NCI-H2196 treated with DMSO at 0.1 percent for 48 hours (cell line): ENCODE measurements at regions not wholly inside any gene's neighbourhood (a gene's known extent, or its start where the extent isn't known, plus 50 kb on each side); places are given as distances from the start of the nearest gene placed in this dataset.

ENCODE experiments used
- DNase-seq: peaks from one replicate; lab custom pipeline; 2025; ENCODE audit not compliant: unreplicated experiment; lab: John Stamatoyannopoulos, UW

- DNase-seq: no peak
Observed at GRCh38 chr5:8136271-8136670, 267.3 kb downstream of the MTRR start.

- no peak for DNase-seq
Observed at GRCh38 chr5:8137941-8138550, 269.1 kb downstream of the MTRR start.

GRCh38 chr5:8138884-8139283 lies 269.9 kb downstream of the MTRR start:
- DNase-seq: no peak

- DNase-seq: no peak
Observed at GRCh38 chr5:8150791-8151190, 281.8 kb downstream of the MTRR start.

- no peak for DNase-seq
Observed at GRCh38 chr5:8156706-8157105, 287.8 kb downstream of the MTRR start.

GRCh38 chr5:8157320-8157822 lies 288.4 kb downstream of the MTRR start:
- no peak for DNase-seq

- no peak for DNase-seq
Observed at GRCh38 chr5:8176101-8176693, 307.2 kb downstream of the MTRR start.

GRCh38 chr5:8184455-8185063 lies 315.6 kb downstream of the MTRR start:
- DNase-seq: no peak

GRCh38 chr5:8185852-8186251 lies 316.9 kb downstream of the MTRR start:
- DNase-seq: no peak

GRCh38 chr5:8188874-8189565 lies 320.1 kb downstream of the MTRR start:
- no peak for DNase-seq

- DNase-seq: no peak
Observed at GRCh38 chr5:8192840-8193239, 323.9 kb downstream of the MTRR start.

GRCh38 chr5:8196061-8196460 lies 327.1 kb downstream of the MTRR start:
- DNase-seq: no peak

- DNase-seq: no peak
Observed at GRCh38 chr5:8208307-8208706, 339.4 kb downstream of the MTRR start.

- DNase-seq: no peak
Observed at GRCh38 chr5:8209500-8209899, 340.6 kb downstream of the MTRR start.

GRCh38 chr5:8213701-8214240 lies 344.8 kb downstream of the MTRR start:
- no peak for DNase-seq

- DNase-seq: no peak
Observed at GRCh38 chr5:8216921-8217320, 348.0 kb downstream of the MTRR start.

- no peak for DNase-seq
Observed at GRCh38 chr5:8226148-8226547, 357.2 kb downstream of the MTRR start.

- DNase-seq: no peak
Observed at GRCh38 chr5:8227112-8227511, 358.2 kb downstream of the MTRR start.

- no peak for DNase-seq
Observed at GRCh38 chr5:8229551-8229950, 360.6 kb downstream of the MTRR start.

GRCh38 chr5:8230868-8231267 lies 361.9 kb downstream of the MTRR start:
- no peak for DNase-seq

GRCh38 chr5:8233479-8233878 lies 364.5 kb downstream of the MTRR start:
- DNase-seq: no peak
